Activated T-cell treated with anti-CD3 and anti-CD28 coated beads, Interleukin-2, amount 50 U/mL, for 24 hours (primary cell): ENCODE measurements at regions not wholly inside any gene's neighbourhood (a gene's known extent, or its start where the extent isn't known, plus 50 kb on each side); places are given as distances from the start of the nearest gene placed in this dataset.

ENCODE experiments used
- DNase-seq: peaks from one replicate; pipeline ENCODE4 v3.0.0-alpha.2; 2020
- H3K27ac Mint-ChIP-seq: 2 replicates; pipeline ENCODE4 v1.8.0; 2020; ENCODE audit warnings: mild to moderate bottlenecking, mixed read lengths
- H3K27me3 Mint-ChIP-seq: 2 replicates; pipeline ENCODE4 v1.8.0; 2020; ENCODE audit warnings: mixed read lengths
- H3K36me3 Mint-ChIP-seq: 2 replicates; pipeline ENCODE4 v1.8.0; 2020; ENCODE audit warnings: low read depth, mixed read lengths
- H3K4me1 Mint-ChIP-seq: 2 replicates; pipeline ENCODE4 v1.8.0; 2020; ENCODE audit warnings: low read depth, mixed read lengths
- H3K4me3 Mint-ChIP-seq: 2 replicates; pipeline ENCODE4 v1.8.0; 2020; ENCODE audit warnings: mild to moderate bottlenecking, moderate library complexity, mixed read lengths
- H3K9me3 Mint-ChIP-seq: 2 replicates; pipeline ENCODE4 v1.8.0; 2020; ENCODE audit warnings: mixed read lengths

DNA sequence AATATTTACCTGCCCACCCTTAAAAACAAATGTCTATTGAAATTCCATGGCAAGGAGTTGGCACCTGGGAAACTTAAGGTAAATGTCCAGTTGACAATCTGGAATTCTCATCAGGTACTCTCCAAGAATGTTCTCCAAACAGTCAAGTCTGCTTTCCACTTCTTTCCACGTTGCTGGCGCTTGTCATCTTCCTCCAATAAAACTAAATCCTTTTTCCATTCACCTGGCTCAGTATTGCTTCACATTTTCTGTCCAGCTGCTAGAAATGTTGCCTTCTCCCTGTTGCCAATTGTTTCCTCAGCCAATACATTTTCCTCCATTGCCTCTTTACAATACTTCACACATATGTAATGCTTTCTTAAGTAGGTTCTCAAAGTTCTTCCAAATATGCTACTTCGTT, 1288.1 kb upstream of the MAP3K7 start:
- Mint-ChIP-seq H3K27me3 (no peaks in the 10 kb centered on the region), H3K4me3 (no peak overlapping the region), H3K36me3 (no peaks in the 10 kb centered on the region), H3K9me3 (no peaks in the 10 kb centered on the region), H3K4me1 (no peaks in the 10 kb centered on the region), H3K27ac (no peak overlapping the region)
- DNase-seq, result no peak

DNA sequence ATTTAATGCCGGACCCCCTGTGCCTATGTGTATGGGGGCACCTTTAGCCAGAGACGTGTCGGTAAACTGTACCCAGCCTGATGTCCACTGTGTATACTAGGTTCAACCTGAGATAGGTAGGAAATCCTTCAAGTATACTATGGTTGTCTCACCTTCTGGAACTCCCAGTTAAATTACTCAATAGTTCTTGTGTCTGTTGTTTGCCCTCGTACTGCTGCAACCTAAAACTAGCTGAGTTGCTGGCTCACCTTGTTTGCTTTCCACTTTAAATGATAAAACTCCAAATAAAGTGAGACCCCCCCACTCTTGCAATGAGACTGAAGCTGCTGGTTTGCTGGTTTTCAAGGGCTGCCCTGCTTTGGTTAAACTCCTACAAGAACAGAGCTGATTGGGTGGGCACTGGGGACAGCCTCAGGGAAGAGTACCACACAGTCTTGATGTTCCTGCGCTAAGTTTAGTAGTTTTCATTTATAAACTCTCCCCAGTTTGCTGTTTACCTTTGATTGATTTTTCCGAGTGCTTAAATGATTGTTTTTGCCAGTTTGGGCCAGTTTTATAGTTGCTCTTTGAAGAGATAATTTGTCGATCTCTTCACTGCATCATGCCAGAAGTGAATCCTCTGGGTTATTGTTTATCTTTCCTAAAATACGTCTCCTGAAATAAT, 1281.8 kb upstream of the MAP3K7 start:
- Mint-ChIP-seq H3K4me1 (no peaks in the 10 kb centered on the region), H3K27ac (no peak overlapping the region), H3K4me3 (no peak overlapping the region), H3K36me3 (no peaks in the 10 kb centered on the region), H3K9me3 (peaks cover 2% of the 10 kb centered on the region), H3K27me3 (no peaks in the 10 kb centered on the region)
- DNase-seq, result no peak

DNA sequence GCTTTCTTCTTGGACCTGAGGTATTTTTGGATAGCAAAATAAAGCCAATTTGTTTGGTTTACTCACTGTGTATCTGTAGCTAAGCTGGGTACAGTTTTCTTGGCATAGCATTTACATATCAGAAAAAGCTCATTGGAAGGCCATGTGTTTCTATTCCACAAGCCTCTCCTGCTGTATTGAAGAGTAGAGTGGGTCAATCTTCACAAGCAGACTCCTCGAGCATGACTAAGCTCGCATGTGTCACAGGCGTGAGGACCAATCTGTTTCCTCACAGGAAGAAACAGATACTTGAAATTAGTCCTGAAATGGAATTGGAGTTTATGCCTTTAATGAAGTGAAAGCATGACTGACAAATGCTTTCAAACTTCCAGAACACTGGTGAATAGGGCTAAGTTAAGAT, 1279.0 kb upstream of the MAP3K7 start:
- H3K4me1 Mint-ChIP-seq, result no peaks in the 10 kb centered on the region
- no peak for DNase-seq
- no peaks in the 10 kb centered on the region for H3K36me3 Mint-ChIP-seq
- H3K4me3 Mint-ChIP-seq, result no peak overlapping the region
- H3K27ac Mint-ChIP-seq, result no peak overlapping the region
- peaks cover 2% of the 10 kb centered on the region for H3K9me3 Mint-ChIP-seq
- H3K27me3 Mint-ChIP-seq, result no peaks in the 10 kb centered on the region

DNA sequence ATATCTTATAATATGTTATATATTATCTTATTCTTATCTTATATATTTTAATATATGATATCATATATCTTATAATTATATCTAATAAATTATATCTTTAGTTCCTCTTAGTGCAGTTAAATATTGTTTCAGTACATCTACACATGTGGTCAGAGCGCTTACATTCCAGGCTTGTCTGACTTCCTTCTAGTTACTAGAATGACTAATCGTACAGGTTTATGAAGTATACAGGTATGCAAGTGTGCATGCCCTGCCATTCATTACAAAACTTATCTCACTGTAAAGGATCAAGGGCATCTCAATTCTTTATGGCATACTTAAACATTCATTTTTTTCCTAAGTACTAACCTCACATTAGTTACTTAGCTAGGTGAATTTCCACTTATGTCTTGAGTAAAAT, 1278.0 kb upstream of the MAP3K7 start:
- no peaks in the 10 kb centered on the region for H3K36me3 Mint-ChIP-seq
- DNase-seq, result no peak
- H3K4me1 Mint-ChIP-seq, result no peaks in the 10 kb centered on the region
- no peaks in the 10 kb centered on the region for H3K27me3 Mint-ChIP-seq
- peaks cover 2% of the 10 kb centered on the region for H3K9me3 Mint-ChIP-seq
- H3K27ac Mint-ChIP-seq, result no peak overlapping the region
- H3K4me3 Mint-ChIP-seq, result no peak overlapping the region

DNA sequence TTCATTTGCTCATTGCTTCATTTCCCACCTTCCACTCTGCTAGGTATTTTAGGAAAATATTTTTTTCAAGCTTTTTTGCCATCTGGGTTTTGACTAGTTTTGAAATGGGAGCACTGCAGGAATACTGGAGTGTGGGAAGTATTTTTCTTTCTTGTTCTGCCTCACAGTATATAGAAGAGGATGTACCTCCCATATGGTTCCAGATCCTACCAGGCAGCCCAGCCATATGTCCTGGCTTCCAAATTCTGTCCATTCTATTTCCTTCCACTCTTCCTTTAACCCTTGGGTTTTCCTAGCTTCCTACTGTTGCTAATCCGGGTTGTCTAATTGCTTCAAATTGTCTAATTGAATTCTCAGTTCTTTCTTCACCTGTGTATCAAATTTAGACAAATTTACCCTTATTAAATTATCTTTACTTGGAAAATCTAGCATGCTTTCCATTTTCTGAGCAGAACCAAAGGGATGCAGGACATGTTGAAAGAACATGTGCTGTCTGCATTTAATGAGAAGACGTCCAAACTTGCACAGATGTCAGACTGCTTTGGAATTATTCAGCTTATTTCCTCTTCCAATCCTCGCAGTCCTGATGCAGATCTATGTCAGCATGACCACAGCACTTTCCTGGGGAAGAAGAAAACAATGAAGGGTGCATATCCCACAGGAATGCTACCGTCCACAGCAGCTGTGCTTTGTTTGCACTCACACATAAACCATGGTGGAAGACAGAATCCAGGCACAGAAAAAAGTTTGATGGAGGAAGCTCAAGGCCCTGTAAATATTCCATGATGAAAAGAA, 1273.9 kb upstream of the MAP3K7 start:
- DNase-seq, result no peak

GRCh38 chr6:91852252-91852651, 1265.4 kb upstream of the MAP3K7 start:
- H3K27me3 Mint-ChIP-seq, result no peaks in the 10 kb centered on the region
- no peak overlapping the region for H3K4me3 Mint-ChIP-seq
- no peak overlapping the region for H3K27ac Mint-ChIP-seq
- H3K4me1 Mint-ChIP-seq, result no peaks in the 10 kb centered on the region
- no peaks in the 10 kb centered on the region for H3K36me3 Mint-ChIP-seq
- no peak for DNase-seq
- peaks cover 2% of the 10 kb centered on the region for H3K9me3 Mint-ChIP-seq

More for the DNA sequence above, 1273.9 kb upstream of the MAP3K7 start:
- H3K27ac Mint-ChIP-seq, result no peak overlapping the region
- H3K4me3 Mint-ChIP-seq, result no peak overlapping the region
- no peaks in the 10 kb centered on the region for H3K27me3 Mint-ChIP-seq
- H3K36me3 Mint-ChIP-seq, result no peaks in the 10 kb centered on the region
- no peaks in the 10 kb centered on the region for H3K4me1 Mint-ChIP-seq
- no peaks in the 10 kb centered on the region for H3K9me3 Mint-ChIP-seq

DNA sequence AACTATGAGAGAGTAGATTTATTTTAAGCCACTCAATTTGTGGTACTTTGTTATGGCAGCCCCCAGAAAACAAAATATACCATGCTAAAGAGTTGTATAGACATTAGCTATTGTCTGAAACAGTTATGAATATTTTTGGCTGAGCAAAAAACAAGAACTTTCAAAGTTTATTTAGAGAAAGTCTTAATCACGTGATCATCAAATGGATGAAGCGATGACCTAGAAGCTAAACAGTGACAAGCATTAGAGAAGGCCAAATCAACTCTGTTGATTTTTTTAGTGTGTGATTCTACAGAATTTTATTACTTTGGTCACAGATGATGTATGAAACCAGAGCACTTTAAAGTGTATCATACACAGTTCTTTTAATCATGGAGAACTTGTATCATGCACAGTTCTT, 1247.9 kb upstream of the MAP3K7 start:
- DNase-seq, result no peak
- Mint-ChIP-seq H3K4me3 (no peak overlapping the region), H3K9me3 (peaks cover 4% of the 10 kb centered on the region), H3K36me3 (no peaks in the 10 kb centered on the region), H3K27ac (no peak overlapping the region), H3K27me3 (no peaks in the 10 kb centered on the region), H3K4me1 (no peaks in the 10 kb centered on the region)

DNA sequence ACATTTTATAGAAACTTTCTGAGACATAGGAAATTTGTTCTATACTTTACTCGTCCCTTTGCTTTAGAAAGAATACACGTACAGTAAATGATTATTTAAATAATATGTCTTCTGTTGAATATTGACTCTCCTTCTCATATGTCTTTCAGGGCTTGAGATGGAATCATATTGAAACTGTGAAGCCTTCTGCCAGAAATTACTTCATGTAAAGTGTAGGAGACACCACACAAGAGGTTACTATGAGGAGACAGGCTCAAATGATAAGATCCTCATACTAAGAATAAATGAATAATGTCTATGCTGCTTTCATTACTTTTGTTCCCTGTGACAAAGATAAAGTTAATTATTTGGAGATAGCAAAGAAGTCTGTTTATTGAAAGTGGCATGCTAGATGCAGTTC, 1240.3 kb upstream of the MAP3K7 start:
- Mint-ChIP-seq H3K27me3 (no peaks in the 10 kb centered on the region), H3K9me3 (peaks cover 9% of the 10 kb centered on the region), H3K36me3 (no peaks in the 10 kb centered on the region), H3K27ac (no peak overlapping the region), H3K4me3 (no peak overlapping the region), H3K4me1 (no peaks in the 10 kb centered on the region)
- no peak for DNase-seq

DNA sequence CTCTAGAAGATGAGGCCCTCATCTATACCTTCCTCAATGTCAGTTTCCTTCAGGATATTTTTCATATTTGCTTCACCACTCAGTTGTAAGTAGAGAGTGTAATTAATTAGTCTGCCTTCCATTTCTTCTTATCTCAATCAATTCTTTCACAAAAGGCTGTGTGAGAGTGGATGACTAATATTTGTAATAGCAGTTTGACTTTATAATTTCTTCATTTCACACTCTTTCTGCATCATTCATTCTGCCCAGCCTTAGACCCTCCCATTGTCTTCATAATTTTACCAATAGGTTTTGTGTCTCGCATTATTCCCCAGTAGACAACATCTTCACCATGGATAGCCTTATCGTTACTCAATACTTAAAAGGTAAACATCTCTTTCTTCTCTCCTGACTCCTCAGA, 1239.3 kb upstream of the MAP3K7 start:
- H3K4me1 Mint-ChIP-seq, result no peaks in the 10 kb centered on the region
- no peaks in the 10 kb centered on the region for H3K36me3 Mint-ChIP-seq
- no peak overlapping the region for H3K27ac Mint-ChIP-seq
- H3K9me3 Mint-ChIP-seq, result peaks cover 9% of the 10 kb centered on the region
- DNase-seq, result no peak
- H3K27me3 Mint-ChIP-seq, result no peaks in the 10 kb centered on the region
- H3K4me3 Mint-ChIP-seq, result no peak overlapping the region

- Mint-ChIP-seq H3K27ac (no peak overlapping the region), H3K4me3 (no peak overlapping the region), H3K4me1 (no peaks in the 10 kb centered on the region), H3K36me3 (no peaks in the 10 kb centered on the region), H3K9me3 (peaks cover 9% of the 10 kb centered on the region), H3K27me3 (no peaks in the 10 kb centered on the region)
- DNase-seq, result no peak
These were observed 1237.5 kb upstream of the MAP3K7 start for GRCh38 chr6:91824331-91824730.

GRCh38 chr6:91822581-91822980, 1235.7 kb upstream of the MAP3K7 start:
- H3K9me3 Mint-ChIP-seq, result peaks cover 7% of the 10 kb centered on the region
- no peak overlapping the region for H3K4me3 Mint-ChIP-seq
- H3K27ac Mint-ChIP-seq, result no peak overlapping the region
- no peaks in the 10 kb centered on the region for H3K27me3 Mint-ChIP-seq
- no peak for DNase-seq
- H3K36me3 Mint-ChIP-seq, result no peaks in the 10 kb centered on the region
- no peaks in the 10 kb centered on the region for H3K4me1 Mint-ChIP-seq

DNA sequence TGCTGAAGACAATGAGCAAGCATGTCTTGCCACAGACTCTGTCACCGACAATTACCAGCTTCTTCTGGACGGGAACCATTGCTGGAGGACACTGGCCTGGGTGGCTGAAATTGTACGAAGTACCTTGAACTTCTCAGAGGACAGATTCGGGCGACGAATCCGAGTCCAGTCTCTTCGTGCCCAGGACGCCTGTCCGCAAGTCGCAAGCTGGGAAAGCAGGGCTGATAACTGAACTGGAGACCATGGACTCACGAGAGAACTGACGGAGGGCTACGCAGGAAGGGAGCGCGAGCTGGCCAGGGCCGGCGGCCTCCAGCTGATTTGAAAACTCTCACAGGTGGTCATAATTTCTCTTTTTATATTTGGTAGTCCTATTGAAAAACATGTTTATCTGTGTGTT, 1229.5 kb upstream of the MAP3K7 start:
- H3K4me1 Mint-ChIP-seq, result no peaks in the 10 kb centered on the region
- no peaks in the 10 kb centered on the region for H3K36me3 Mint-ChIP-seq
- H3K9me3 Mint-ChIP-seq, result peaks cover 3% of the 10 kb centered on the region
- H3K27me3 Mint-ChIP-seq, result no peaks in the 10 kb centered on the region
- H3K4me3 Mint-ChIP-seq, result no peak overlapping the region
- no peak overlapping the region for H3K27ac Mint-ChIP-seq
- DNase-seq, result no peak

- Mint-ChIP-seq H3K4me3 (no peak overlapping the region), H3K36me3 (no peaks in the 10 kb centered on the region), H3K27ac (no peak overlapping the region), H3K4me1 (no peaks in the 10 kb centered on the region), H3K27me3 (no peaks in the 10 kb centered on the region), H3K9me3 (peaks cover 3% of the 10 kb centered on the region)
- no peak for DNase-seq
These were observed 1226.8 kb upstream of the MAP3K7 start for GRCh38 chr6:91813641-91814040.

- H3K9me3 Mint-ChIP-seq, result peaks cover 4% of the 10 kb centered on the region
- no peak overlapping the region for H3K4me3 Mint-ChIP-seq
- H3K4me1 Mint-ChIP-seq, result no peaks in the 10 kb centered on the region
- no peak overlapping the region for H3K27ac Mint-ChIP-seq
- H3K36me3 Mint-ChIP-seq, result no peaks in the 10 kb centered on the region
- no peak for DNase-seq
- no peaks in the 10 kb centered on the region for H3K27me3 Mint-ChIP-seq
These were observed 1225.9 kb upstream of the MAP3K7 start for GRCh38 chr6:91812596-91813274.

DNA sequence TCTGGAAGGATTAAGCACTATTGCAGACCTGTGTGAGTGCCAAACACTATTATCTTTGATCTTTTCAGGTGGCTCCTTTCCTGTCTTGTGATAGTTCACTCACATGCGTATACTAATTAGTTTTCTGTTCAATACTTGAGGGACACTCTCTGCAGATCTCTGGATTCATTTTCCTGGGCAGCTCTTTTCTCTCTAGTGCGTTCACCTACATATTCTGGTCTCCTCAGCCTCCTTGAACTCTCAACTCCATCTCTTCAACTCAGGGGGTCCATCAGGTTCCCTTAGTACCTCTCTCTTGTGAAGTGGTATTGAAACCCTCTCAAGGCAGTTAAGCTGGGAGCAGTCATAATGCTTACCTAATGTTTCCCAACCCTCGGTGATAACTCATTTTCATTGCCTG, 1218.1 kb upstream of the MAP3K7 start:
- peaks cover 9% of the 10 kb centered on the region for H3K9me3 Mint-ChIP-seq
- H3K27me3 Mint-ChIP-seq, result no peaks in the 10 kb centered on the region
- no peak overlapping the region for H3K27ac Mint-ChIP-seq
- no peaks in the 10 kb centered on the region for H3K36me3 Mint-ChIP-seq
- no peak overlapping the region for H3K4me3 Mint-ChIP-seq
- no peak for DNase-seq
- no peaks in the 10 kb centered on the region for H3K4me1 Mint-ChIP-seq
